OCI-LY1 (cell line): ENCODE measurements at regions not wholly inside any gene's neighbourhood (a gene's known extent, or its start where the extent isn't known, plus 50 kb on each side); places are given as distances from the start of the nearest gene placed in this dataset.

ENCODE experiments used
- EZH2 ChIP-seq: fragments of 200-600 bp; sonication (generic), shearing (Covaris generic); IDR thresholded peaks from 2 replicates; pipeline ENCODE4 v1.8.0; 2017; ENCODE audit warnings: borderline replicate concordance, mixed run types, mild to moderate bottlenecking, antibody characterized with exemption, low read length, moderate library complexity, mixed read lengths
- TF ChIP-seq, protein P1 (sequence below): fragments of 200-600 bp; sonication (generic), shearing (Covaris generic); IDR thresholded peaks from 2 replicates; pipeline ENCODE4 v1.5.1; 2017; ENCODE audit warnings: mild to moderate bottlenecking, antibody characterized with exemption, low read length, moderate library complexity, mixed read lengths

DNA sequence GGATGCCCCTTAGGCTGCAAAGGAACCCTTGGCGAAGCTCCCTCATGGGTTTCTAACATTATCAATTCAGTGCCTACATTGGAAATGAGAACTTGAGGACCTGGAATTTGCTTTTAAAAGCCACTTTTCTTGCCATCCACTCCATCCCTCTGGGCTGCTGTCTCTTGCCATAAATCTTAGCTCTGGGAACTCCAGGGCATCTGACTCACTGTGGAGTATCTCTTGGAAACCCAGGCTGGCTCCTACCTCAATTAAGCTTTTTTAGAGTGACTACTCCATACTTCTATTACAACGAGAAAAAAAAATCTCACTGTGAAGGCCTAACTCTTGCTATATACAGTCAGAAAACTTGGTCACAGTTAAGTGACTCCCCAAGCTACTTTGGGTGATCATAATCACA, 227.2 kb upstream of the SETBP1 start:
- TF ChIP-seq, protein P1, sequence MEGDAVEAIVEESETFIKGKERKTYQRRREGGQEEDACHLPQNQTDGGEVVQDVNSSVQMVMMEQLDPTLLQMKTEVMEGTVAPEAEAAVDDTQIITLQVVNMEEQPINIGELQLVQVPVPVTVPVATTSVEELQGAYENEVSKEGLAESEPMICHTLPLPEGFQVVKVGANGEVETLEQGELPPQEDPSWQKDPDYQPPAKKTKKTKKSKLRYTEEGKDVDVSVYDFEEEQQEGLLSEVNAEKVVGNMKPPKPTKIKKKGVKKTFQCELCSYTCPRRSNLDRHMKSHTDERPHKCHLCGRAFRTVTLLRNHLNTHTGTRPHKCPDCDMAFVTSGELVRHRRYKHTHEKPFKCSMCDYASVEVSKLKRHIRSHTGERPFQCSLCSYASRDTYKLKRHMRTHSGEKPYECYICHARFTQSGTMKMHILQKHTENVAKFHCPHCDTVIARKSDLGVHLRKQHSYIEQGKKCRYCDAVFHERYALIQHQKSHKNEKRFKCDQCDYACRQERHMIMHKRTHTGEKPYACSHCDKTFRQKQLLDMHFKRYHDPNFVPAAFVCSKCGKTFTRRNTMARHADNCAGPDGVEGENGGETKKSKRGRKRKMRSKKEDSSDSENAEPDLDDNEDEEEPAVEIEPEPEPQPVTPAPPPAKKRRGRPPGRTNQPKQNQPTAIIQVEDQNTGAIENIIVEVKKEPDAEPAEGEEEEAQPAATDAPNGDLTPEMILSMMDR: no peak
- no peak for TF ChIP-seq EZH2
